HepG2 (cell line): ENCODE measurements at regions not wholly inside any gene's neighbourhood (a gene's known extent, or its start where the extent isn't known, plus 50 kb on each side); places are given as distances from the start of the nearest gene placed in this dataset.

Experiments used
- ATAC-seq: fragments of 200-7000 bp; cut with Tn5 transposase; 3 replicates; pipeline ENCODE4 v1.9.1; 2020; ENCODE audit warnings: mild to moderate bottlenecking, moderate library complexity
- BruUV-seq: library from RNA; stranded (reverse); fragments of 400-500 nt; replicated peaks from 2 replicates; lab custom pipeline; 2021; lab: Mats Ljungman, UMichigan
- CTCF ChIA-PET: fragments of 300-600 bp; formaldehyde crosslinking; extraction: SDS; loops from one replicate; lab custom pipeline; 2021; ENCODE audit warnings: low total read pairs, inconsistent platforms, low intra/inter-chr PET ratio; lab: Yijun Ruan, JAX
- POLR2A ChIA-PET: fragments of 350-600 bp; sonication (Branson Sonifier 250); formaldehyde crosslinking; loops from one replicate; lab custom pipeline; 2020; ENCODE audit warnings: antibody characterized with exemption, inconsistent platforms; lab: Yijun Ruan, JAX
- DNase-seq: peaks from one replicate; pipeline ENCODE4 v3.0.0-alpha.2; 2015; ENCODE audit warnings: low spot score
- FAIRE-seq: peaks from 3 replicates; lab custom pipeline; 2011; peaks lifted over from hg19 to GRCh38; lab: Jason Lieb, UNC
- H2AFZ ChIP-seq: one replicate; pipeline ENCODE4 v1.6.1; 2011; ENCODE audit warnings: low read length, inconsistent platforms
- H3K27ac ChIP-seq: fragments of 300-600 bp; 3 replicates; pipeline ENCODE4 v1.8.0; 2011; ENCODE audit warnings: mixed run types, mild to moderate bottlenecking, mixed read lengths, low read length, inconsistent platforms; ENCODE audit not compliant: insufficient read depth; ENCODE audit errors: extremely low read length
- H3K27me3 ChIP-seq, 2 experiments: fragments of 200-600 bp in 1 of 2; 2 replicates in 1 of 2; 3 replicates in 1 of 2; pipeline versions ENCODE4 v1.6.0 to v1.8.0; 2011; ENCODE audit warnings: low read length in 2 of 2, mild to moderate bottlenecking in 2 of 2, moderate library complexity in 2 of 2, inconsistent platforms in 1 of 2; ENCODE audit not compliant: insufficient read depth in 2 of 2, control insufficient read depth in 1 of 2
- H3K36me3 ChIP-seq, 2 experiments: fragments of 200-600 bp in 1 of 2; replicated peaks in 1 of 2; 2 replicates in 1 of 2; 3 replicates in 1 of 2; pipeline versions ENCODE4 v1.5.1 to v1.8.0; 2011; ENCODE audit warnings: low read length in 2 of 2, inconsistent platforms in 1 of 2; ENCODE audit not compliant: insufficient read depth in 2 of 2, control insufficient read depth in 1 of 2
- H3K4me1 ChIP-seq: 2 replicates; pipeline ENCODE4 v1.5.1; 2012; ENCODE audit warnings: low read length, inconsistent platforms; ENCODE audit not compliant: insufficient read depth
- H3K4me2 ChIP-seq: 2 replicates; pipeline ENCODE4 v1.6.0; 2011; ENCODE audit warnings: low read depth, low read length, inconsistent platforms
- H3K4me3 ChIP-seq, 3 experiments: fragments of 200-600 bp in 1 of 3; sonication (generic), shearing (Covaris generic) in 1 of 3; replicated peaks in 1 of 3; 2 replicates each; pipeline ENCODE4 v1.5.1; 2011 to 2016; ENCODE audit warnings: low read length in 3 of 3, inconsistent platforms in 2 of 3, low read depth in 2 of 3, mild to moderate bottlenecking in 2 of 3, control low read depth in 1 of 3, mixed read lengths in 1 of 3; ENCODE audit not compliant: insufficient read depth in 1 of 3
- H3K79me2 ChIP-seq: one replicate; pipeline ENCODE4 v1.6.1; 2011; ENCODE audit warnings: low read length, inconsistent platforms; ENCODE audit not compliant: insufficient read depth
- H3K9ac ChIP-seq: 2 replicates; pipeline ENCODE4 v1.6.0; 2011; ENCODE audit warnings: mild to moderate bottlenecking, low read depth, low read length, inconsistent platforms; ENCODE audit not compliant: insufficient read depth
- H3K9me3 ChIP-seq: 2 replicates; pipeline ENCODE4 v1.5.1; 2012; ENCODE audit warnings: mild to moderate bottlenecking, low read length
- H4K20me1 ChIP-seq: 2 replicates; pipeline ENCODE4 v1.6.0; 2011; ENCODE audit warnings: inconsistent platforms, mild to moderate bottlenecking, low read length, moderate library complexity; ENCODE audit not compliant: insufficient read depth
- HOXA3 ChIP-seq: sonication (generic); formaldehyde crosslinking; IDR thresholded peaks from 2 replicates; pipeline ENCODE4 v1.5.0; 2020; ENCODE audit warnings: missing genetic modification reagents
- NCOA1 ChIP-seq: sonication (generic); formaldehyde crosslinking; IDR thresholded peaks from 2 replicates; pipeline ENCODE4 v1.9.0; 2021; ENCODE audit warnings: missing genetic modification reagents
- ZNF883 ChIP-seq: sonication (generic); formaldehyde crosslinking; IDR thresholded peaks from 2 replicates; pipeline ENCODE4 v1.5.1; 2020; ENCODE audit warnings: mild to moderate bottlenecking, missing genetic modification reagents; ENCODE audit errors: not compliant biosample characterization
- WGBS: methylation state at CpG from one replicate; pipeline ENCODE4 v1.1.6; 2017; ENCODE audit warnings: low lambda C conversion rate; 5-methylcytosine and 5-hydroxymethylcytosine counted together
- in situ Hi-C: cut with HindIII; loops from 2 replicates; pipeline ENCODE4 v1.10.0; 2017; ENCODE audit warnings: low pct_unique_long_range_greater_than_20kb; ENCODE audit not compliant: extremely low pct_ligation_motif_present
- intact Hi-C: fragments of 100-400 bp; cut with micrococcal nuclease; formaldehyde crosslinking; loops from one replicate; pipeline ENCODE4 v1.10.0; 2022; ENCODE audit not compliant: unreplicated experiment
- TF ChIP-seq, protein P1 (sequence below): sonication (generic); formaldehyde crosslinking; IDR thresholded peaks from 2 replicates; pipeline ENCODE4 v1.4.0; 2020; ENCODE audit warnings: mild to moderate bottlenecking, missing genetic modification reagents
- TF ChIP-seq, protein P2 (sequence below): sonication (generic); formaldehyde crosslinking; IDR thresholded peaks from 2 replicates; pipeline ENCODE4 v1.4.0; 2020; ENCODE audit warnings: missing genetic modification reagents
- TF ChIP-seq, protein P3 (sequence below): sonication (generic); formaldehyde crosslinking; IDR thresholded peaks from 2 replicates; pipeline ENCODE4 v1.4.0; 2020; ENCODE audit warnings: missing genetic modification reagents
- TF ChIP-seq, protein P4 (sequence below): sonication (generic); formaldehyde crosslinking; IDR thresholded peaks from 2 replicates; pipeline ENCODE4 v1.8.1; 2022; ENCODE audit warnings: mild to moderate bottlenecking, missing genetic modification reagents
- TF ChIP-seq, protein P5 (sequence below): sonication (generic); formaldehyde crosslinking; conservative IDR thresholded peaks from 2 replicates; pipeline ENCODE4 v1.4.0; 2020; ENCODE audit warnings: mild to moderate bottlenecking, missing genetic modification reagents, moderate library complexity

DNA sequence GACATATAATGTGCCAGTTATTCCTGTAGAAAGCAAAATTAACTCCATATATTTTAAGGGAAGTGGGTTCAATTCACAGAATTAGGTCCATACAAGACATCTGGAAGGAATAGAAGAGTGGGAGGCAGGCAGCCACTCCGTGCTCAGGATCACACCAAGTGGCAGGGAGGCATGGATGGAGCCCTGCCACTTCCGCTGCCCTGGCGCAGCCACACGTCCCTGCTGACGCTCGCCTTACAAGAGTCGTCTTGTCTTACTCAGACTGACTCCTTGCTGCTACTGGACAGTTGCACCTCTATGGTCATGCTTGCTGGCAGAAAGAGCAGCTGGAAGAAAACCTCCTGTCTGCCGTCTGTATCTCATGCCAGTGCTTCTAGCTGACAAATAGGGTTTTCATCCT is 579.9 kb upstream of the POM121L12 start:
- BruUV-seq = no TSS peak
- DNase-seq = no peak
- no peak for ATAC-seq
- no peak overlapping the region for H3K9ac ChIP-seq
- no peak overlapping the region for H3K27ac ChIP-seq
- H3K79me2 ChIP-seq = no peaks in the 10 kb centered on the region
- WGBS = 44% methylated on average over 8 of the region's 8 CpGs
- no peak overlapping the region for H3K4me2 ChIP-seq
- in situ Hi-C loops = no loop called here
- peaks cover 12% of the 10 kb centered on the region; the same call in 1 of the 2 replicates for H3K9me3 ChIP-seq
- ChIA-PET POLR2A (no interaction called here), CTCF (no interaction called here)
- H3K4me1 ChIP-seq = no peaks in the 10 kb centered on the region
- no peaks in the 10 kb centered on the region for H3K27me3 ChIP-seq
- intact Hi-C loops = no loop called here
- H4K20me1 ChIP-seq = no peaks in the 10 kb centered on the region
- no peak for FAIRE-seq
- no peak overlapping the region for H3K4me3 ChIP-seq
- no peak overlapping the region for H2AFZ ChIP-seq
- H3K36me3 ChIP-seq = no peaks in the 10 kb centered on the region
- TF ChIP-seq NCOA1 (CRISPR knock-in tag) (no peak), HOXA3 (CRISPR knock-in tag) (no peak), ZNF883 (no peak)
- TF ChIP-seq, protein P1, sequence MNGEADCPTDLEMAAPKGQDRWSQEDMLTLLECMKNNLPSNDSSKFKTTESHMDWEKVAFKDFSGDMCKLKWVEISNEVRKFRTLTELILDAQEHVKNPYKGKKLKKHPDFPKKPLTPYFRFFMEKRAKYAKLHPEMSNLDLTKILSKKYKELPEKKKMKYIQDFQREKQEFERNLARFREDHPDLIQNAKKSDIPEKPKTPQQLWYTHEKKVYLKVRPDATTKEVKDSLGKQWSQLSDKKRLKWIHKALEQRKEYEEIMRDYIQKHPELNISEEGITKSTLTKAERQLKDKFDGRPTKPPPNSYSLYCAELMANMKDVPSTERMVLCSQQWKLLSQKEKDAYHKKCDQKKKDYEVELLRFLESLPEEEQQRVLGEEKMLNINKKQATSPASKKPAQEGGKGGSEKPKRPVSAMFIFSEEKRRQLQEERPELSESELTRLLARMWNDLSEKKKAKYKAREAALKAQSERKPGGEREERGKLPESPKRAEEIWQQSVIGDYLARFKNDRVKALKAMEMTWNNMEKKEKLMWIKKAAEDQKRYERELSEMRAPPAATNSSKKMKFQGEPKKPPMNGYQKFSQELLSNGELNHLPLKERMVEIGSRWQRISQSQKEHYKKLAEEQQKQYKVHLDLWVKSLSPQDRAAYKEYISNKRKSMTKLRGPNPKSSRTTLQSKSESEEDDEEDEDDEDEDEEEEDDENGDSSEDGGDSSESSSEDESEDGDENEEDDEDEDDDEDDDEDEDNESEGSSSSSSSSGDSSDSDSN (CRISPR knock-in tag) = no peak
- TF ChIP-seq, protein P2, sequence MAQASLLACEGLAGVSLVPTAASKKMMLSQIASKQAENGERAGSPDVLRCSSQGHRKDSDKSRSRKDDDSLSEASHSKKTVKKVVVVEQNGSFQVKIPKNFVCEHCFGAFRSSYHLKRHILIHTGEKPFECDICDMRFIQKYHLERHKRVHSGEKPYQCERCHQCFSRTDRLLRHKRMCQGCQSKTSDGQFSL = no peak
- TF ChIP-seq, protein P3, sequence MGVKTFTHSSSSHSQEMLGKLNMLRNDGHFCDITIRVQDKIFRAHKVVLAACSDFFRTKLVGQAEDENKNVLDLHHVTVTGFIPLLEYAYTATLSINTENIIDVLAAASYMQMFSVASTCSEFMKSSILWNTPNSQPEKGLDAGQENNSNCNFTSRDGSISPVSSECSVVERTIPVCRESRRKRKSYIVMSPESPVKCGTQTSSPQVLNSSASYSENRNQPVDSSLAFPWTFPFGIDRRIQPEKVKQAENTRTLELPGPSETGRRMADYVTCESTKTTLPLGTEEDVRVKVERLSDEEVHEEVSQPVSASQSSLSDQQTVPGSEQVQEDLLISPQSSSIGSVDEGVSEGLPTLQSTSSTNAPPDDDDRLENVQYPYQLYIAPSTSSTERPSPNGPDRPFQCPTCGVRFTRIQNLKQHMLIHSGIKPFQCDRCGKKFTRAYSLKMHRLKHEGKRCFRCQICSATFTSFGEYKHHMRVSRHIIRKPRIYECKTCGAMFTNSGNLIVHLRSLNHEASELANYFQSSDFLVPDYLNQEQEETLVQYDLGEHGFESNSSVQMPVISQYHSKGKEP (CRISPR knock-in tag) = no peak
- TF ChIP-seq, protein P4, sequence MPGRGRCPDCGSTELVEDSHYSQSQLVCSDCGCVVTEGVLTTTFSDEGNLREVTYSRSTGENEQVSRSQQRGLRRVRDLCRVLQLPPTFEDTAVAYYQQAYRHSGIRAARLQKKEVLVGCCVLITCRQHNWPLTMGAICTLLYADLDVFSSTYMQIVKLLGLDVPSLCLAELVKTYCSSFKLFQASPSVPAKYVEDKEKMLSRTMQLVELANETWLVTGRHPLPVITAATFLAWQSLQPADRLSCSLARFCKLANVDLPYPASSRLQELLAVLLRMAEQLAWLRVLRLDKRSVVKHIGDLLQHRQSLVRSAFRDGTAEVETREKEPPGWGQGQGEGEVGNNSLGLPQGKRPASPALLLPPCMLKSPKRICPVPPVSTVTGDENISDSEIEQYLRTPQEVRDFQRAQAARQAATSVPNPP = no peak
- TF ChIP-seq, protein P5, sequence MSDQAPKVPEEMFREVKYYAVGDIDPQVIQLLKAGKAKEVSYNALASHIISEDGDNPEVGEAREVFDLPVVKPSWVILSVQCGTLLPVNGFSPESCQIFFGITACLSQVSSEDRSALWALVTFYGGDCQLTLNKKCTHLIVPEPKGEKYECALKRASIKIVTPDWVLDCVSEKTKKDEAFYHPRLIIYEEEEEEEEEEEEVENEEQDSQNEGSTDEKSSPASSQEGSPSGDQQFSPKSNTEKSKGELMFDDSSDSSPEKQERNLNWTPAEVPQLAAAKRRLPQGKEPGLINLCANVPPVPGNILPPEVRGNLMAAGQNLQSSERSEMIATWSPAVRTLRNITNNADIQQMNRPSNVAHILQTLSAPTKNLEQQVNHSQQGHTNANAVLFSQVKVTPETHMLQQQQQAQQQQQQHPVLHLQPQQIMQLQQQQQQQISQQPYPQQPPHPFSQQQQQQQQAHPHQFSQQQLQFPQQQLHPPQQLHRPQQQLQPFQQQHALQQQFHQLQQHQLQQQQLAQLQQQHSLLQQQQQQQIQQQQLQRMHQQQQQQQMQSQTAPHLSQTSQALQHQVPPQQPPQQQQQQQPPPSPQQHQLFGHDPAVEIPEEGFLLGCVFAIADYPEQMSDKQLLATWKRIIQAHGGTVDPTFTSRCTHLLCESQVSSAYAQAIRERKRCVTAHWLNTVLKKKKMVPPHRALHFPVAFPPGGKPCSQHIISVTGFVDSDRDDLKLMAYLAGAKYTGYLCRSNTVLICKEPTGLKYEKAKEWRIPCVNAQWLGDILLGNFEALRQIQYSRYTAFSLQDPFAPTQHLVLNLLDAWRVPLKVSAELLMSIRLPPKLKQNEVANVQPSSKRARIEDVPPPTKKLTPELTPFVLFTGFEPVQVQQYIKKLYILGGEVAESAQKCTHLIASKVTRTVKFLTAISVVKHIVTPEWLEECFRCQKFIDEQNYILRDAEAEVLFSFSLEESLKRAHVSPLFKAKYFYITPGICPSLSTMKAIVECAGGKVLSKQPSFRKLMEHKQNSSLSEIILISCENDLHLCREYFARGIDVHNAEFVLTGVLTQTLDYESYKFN (CRISPR knock-in tag) = no peak
